ENCODE measurements at regions not wholly inside any gene's neighbourhood (a gene's known extent, or its start where the extent isn't known, plus 50 kb on each side); places are given as distances from the start of the nearest gene placed in this dataset.

DNA sequence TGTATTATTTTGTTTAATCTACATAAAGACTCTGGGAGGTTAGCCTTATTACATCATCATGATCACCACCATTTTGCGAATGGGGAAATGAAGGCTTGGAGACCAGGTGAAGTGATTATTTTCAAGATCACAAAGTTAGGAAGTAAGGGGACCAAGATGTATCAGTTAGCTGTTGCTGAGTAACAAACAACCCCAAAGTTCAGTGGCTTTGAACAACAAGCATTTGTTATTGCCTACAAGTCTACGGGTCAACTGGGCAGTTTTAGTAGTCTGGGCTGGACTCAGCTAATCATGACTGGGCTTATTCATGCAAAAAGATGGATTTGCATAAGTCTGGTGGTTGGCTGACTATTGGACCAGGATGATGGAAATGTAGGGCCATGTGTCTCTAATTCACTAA is 389.2 kb downstream of the MIAT start:
- no TSS peak for BruUV-seq (replicated peaks)
- no peaks in the 10 kb centered on the region for H3K36me3 ChIP-seq (ENCODE audit: insufficient read depth, low read length, poor library complexity, severe bottlenecking)
- DNase-seq (ENCODE audit: low spot score), result no peak
- H3K27ac ChIP-seq (ENCODE audit: low read depth, low read length, poor library complexity, severe bottlenecking), result no peak overlapping the region
- intact Hi-C loops (cut with micrococcal nuclease; ENCODE audit: unreplicated experiment), result no loop called here
- ChIA-PET POLR2A (ENCODE audit: low non-redundant PET) (no interaction called here), CTCF (no interaction called here)
- peaks cover 4% of the 10 kb centered on the region for H3K9me3 ChIP-seq (ENCODE audit: low read depth, low read length, poor library complexity, severe bottlenecking)
- H3K4me1 ChIP-seq (ENCODE audit: insufficient read depth, low read length, poor library complexity, severe bottlenecking), result peaks cover 13% of the 10 kb centered on the region
- H3K4me3 ChIP-seq (ENCODE audit: low read depth, low read length, poor library complexity, severe bottlenecking), result no peak overlapping the region
- H3K27me3 ChIP-seq (replicated peaks; ENCODE audit: insufficient read depth, low read depth, low read length, poor library complexity), result no peaks in the 10 kb centered on the region
- no peak for TF ChIP-seq EZH2 (IDR thresholded peaks at IDR 0.05; ENCODE audit: borderline replicate concordance, low read depth, low read length, poor library complexity, severe bottlenecking)
- TF ChIP-seq, protein P1, sequence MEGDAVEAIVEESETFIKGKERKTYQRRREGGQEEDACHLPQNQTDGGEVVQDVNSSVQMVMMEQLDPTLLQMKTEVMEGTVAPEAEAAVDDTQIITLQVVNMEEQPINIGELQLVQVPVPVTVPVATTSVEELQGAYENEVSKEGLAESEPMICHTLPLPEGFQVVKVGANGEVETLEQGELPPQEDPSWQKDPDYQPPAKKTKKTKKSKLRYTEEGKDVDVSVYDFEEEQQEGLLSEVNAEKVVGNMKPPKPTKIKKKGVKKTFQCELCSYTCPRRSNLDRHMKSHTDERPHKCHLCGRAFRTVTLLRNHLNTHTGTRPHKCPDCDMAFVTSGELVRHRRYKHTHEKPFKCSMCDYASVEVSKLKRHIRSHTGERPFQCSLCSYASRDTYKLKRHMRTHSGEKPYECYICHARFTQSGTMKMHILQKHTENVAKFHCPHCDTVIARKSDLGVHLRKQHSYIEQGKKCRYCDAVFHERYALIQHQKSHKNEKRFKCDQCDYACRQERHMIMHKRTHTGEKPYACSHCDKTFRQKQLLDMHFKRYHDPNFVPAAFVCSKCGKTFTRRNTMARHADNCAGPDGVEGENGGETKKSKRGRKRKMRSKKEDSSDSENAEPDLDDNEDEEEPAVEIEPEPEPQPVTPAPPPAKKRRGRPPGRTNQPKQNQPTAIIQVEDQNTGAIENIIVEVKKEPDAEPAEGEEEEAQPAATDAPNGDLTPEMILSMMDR (conservative IDR thresholded peaks at IDR 0.05; ENCODE audit: low read depth, low read length), result no peak

DNA sequence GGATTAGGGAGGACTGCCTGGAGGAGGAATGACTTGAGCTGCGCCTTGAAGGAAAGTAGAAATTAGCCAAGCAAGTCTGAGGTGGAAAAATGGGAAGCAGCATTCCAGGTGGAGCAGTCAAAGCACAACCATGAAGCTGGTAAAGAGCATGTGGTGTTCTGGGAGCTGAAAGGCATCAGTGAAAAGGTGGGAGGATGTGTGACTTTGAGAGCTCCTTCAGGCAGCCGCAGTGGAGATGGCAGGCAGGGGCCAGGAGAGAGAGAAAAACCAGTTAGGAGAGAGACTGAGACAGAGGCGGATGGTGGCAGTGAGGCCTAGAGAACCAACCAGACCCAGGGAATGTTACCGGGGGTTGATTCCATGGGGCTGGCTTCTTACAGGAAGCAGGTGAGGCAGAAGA is 393.4 kb downstream of the MIAT start:
- no peak for TF ChIP-seq EZH2 (IDR thresholded peaks at IDR 0.05; ENCODE audit: borderline replicate concordance, low read depth, low read length, poor library complexity, severe bottlenecking)
- TF ChIP-seq, protein P1 (conservative IDR thresholded peaks at IDR 0.05; ENCODE audit: low read depth, low read length), result no peak
- CTCF ChIA-PET, result no interaction called here
- intact Hi-C loops (cut with micrococcal nuclease; ENCODE audit: unreplicated experiment), result no loop called here
- H3K9me3 ChIP-seq (ENCODE audit: low read depth, low read length, poor library complexity, severe bottlenecking), result peaks cover 4% of the 10 kb centered on the region
- no peak overlapping the region for H3K4me3 ChIP-seq (ENCODE audit: low read depth, low read length, poor library complexity, severe bottlenecking)
- POLR2A ChIA-PET (ENCODE audit: low non-redundant PET), result no interaction called here
- no peak for DNase-seq (ENCODE audit: low spot score)
- no peaks in the 10 kb centered on the region for H3K36me3 ChIP-seq (ENCODE audit: insufficient read depth, low read length, poor library complexity, severe bottlenecking)
- peaks cover 2% of the 10 kb centered on the region for H3K4me1 ChIP-seq (ENCODE audit: insufficient read depth, low read length, poor library complexity, severe bottlenecking)
- no TSS peak for BruUV-seq (replicated peaks)
- H3K27me3 ChIP-seq (replicated peaks; ENCODE audit: insufficient read depth, low read depth, low read length, poor library complexity), result no peaks in the 10 kb centered on the region
- no peak overlapping the region for H3K27ac ChIP-seq (ENCODE audit: low read depth, low read length, poor library complexity, severe bottlenecking)

DNA sequence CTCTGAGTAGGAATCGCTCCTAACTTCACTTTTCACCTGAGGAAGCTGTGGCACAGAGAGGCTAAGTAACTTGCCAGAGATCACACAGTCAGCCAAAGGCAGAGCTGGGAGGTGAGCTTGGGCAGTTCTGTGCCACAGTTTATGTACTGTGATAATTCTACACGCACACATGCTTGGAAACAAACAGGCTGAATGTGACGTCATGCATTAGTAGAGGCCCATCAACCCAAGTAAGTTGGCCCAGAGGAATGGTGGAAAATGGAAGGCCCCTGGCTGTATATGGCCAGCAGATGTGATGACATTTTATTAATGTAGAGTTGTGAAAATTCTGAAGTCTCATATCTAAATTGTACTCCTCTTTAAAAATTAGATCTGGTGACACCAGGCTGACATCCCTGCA is 394.0 kb downstream of the MIAT start:
- POLR2A ChIA-PET (ENCODE audit: low non-redundant PET), result no interaction called here
- TF ChIP-seq, protein P1 (conservative IDR thresholded peaks at IDR 0.05; ENCODE audit: low read depth, low read length), result no peak
- no peak for TF ChIP-seq EZH2 (IDR thresholded peaks at IDR 0.05; ENCODE audit: borderline replicate concordance, low read depth, low read length, poor library complexity, severe bottlenecking)
- Histone ChIP-seq H3K27me3 (replicated peaks; ENCODE audit: insufficient read depth, low read depth, low read length, poor library complexity) (no peaks in the 10 kb centered on the region), H3K27ac (ENCODE audit: low read depth, low read length, poor library complexity, severe bottlenecking) (no peak overlapping the region), H3K36me3 (ENCODE audit: insufficient read depth, low read length, poor library complexity, severe bottlenecking) (no peaks in the 10 kb centered on the region), H3K9me3 (ENCODE audit: low read depth, low read length, poor library complexity, severe bottlenecking) (peaks cover 4% of the 10 kb centered on the region), H3K4me3 (ENCODE audit: low read depth, low read length, poor library complexity, severe bottlenecking) (no peak overlapping the region), H3K4me1 (ENCODE audit: insufficient read depth, low read length, poor library complexity, severe bottlenecking) (no peaks in the 10 kb centered on the region)
- DNase-seq (ENCODE audit: low spot score), result no peak
- CTCF ChIA-PET, result no interaction called here
- intact Hi-C loops (cut with micrococcal nuclease; ENCODE audit: unreplicated experiment), result no loop called here
- BruUV-seq (replicated peaks), result no TSS peak

All from A673 (cell line).